ENCODE measurements at regions not wholly inside any gene's neighbourhood (a gene's known extent, or its start where the extent isn't known, plus 50 kb on each side); places are given as distances from the start of the nearest gene placed in this dataset.

DNA sequence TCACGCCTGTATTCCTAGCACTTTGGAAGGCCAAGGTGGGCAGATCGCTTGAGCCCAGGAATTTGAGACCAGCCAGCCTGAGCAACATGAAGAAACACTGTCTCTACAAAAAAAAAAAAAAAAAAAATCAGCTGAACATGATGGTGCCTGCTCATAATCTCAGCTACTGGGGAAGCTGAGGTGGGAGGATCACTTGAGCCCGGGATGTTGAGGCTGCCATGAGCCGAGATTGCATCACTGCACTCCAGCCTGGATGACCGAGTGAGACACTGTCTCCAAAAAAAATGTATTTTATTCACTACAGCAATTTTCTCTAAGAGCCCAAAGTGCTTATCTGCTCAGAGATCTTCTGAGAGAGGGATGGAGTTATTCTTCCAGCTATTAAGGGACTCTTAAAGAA lies 215.8 kb upstream of the PPP3CA start:
- DNase-seq, result no peak

DNA sequence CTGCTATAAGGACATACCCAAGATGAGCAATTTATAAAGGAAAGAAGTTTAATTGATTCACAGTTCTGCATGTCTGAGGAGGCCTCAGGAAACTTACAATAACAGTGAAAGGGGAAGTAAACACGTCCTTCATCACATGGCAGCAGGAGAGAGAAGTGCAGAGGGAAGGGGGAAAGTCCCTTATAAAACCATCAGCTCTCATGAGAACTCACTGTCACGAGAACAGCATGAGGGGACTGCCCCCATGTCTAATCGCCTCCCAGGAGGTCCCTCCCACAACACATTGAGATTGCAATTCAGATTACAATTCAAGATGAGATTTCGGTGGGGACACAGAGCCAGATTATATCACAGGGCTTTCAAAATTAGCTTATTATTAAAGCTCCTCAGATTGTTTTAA lies 209.5 kb upstream of the PPP3CA start:
- no peak for DNase-seq

DNA sequence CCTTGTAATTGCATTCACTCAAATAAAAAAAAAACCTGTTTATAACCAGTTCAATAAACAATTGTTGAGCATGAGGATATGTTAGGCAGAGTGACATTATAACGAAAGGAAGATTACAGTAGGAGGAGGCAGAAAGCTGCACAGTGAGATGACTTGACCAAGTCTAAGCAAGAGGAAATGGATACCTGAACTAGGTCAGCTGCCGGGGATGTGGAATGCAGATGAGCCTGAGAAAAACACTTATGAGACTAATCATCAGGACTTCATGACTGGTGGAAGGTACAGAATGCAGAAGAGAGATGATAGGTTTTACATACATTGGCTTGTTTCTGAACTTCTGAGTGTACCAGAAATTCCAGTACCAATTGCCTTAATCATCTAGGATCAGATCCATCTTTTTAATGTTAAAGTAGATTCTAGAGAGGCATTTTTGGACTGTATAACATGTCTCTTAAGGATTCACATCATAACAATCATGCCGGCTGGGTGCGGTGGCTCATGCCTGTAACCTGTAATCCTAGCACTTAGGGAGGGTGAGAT lies 208.1 kb upstream of the PPP3CA start:
- DNase-seq, result no peak

DNA sequence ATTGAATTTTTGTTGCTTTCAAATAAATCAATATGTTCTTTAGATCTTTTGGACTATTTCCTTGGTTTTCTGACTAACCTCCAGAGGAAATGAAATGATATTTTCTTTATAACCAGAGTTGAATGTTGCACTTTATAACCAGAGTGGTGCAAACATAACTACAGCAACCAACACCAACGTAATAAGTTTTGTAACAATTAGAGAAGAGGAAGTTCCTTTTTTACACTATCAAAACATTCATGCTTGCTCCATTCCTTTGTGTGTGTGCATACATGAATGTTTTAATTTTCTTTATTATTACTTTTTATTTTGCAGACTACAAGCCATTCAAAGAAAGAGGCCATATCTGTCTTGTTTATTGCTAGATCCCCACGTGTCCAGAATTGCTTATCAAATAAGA lies 193.0 kb upstream of the PPP3CA start:
- no peak for DNase-seq

DNA sequence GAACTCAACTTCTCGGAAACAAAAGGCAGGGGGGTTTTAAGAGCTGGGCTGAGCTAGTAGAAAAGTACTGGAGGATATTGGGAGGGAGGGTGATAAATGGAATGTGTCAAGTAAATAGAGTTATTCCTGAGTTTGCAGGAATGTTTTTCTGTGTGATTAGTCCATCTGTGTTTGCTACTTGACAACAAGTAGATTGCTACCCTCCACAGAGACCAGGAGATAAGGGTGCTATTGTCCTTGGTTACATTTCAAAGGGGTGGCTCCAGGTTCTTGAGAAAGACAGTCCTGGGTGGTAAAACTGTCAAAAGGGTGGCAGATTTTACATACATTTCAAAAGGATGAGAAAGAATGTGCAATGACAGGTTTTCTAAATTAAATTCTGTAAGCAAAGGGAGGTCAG lies 181.2 kb upstream of the PPP3CA start:
- DNase-seq, result no peak

DNA sequence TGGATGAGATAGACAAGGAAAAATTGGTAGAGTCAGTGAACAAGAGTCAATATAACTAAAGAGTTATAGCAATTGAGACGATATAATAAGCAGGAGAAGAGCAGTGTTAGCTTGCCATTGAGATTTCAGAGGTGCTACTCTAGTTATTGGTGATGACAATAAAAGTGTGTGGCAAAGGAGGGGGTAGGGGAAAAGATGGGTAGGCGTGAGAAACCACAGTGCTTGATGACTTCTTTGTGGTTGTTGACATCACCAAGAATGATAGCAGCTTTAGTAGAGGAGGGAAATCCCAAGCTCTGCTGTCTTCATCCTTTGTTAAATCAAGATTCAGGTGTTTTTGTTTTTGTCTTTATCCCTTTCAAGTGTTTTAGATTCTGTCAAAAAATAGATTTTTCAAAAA lies 179.9 kb upstream of the PPP3CA start:
- peak; percentile 31 for DNase-seq

DNA sequence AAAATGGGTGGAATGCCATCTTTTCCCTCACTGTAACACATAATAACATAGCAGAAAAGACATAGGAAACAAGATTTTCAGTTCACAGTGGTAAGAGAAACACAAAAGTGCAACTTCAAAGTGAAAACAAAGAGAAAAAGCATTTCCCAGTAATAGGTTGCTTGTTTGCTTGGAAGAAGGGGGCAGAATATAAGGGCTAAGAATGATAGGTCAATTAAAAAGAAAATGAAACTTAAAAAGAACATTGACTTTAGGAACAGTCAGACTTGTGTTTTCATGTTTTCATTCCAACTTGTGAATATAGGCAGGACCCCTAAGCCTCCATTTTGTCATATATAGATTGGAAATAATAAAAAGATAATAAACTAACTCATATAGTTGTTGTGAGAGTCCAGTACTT lies 168.2 kb upstream of the PPP3CA start:
- no peak for DNase-seq

DNA sequence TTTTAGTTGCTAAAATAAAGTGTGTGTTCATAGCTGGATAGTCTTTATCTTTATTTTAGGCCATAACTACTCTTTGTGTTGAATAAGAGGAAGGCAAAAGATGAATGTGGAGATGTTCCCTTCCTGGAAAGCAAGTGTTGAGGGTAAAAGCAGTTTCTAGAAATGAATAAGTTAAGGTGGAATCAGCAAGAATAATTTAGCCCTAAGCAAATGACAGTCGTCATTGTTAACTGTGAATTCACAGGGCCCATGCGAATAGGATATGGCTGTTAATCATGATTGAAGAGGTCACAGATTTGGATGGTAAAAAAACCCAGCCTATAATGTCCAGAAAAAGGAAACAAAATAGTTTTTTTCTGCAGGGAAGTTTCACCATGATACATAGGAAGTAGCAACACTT lies 167.8 kb upstream of the PPP3CA start:
- no peak for DNase-seq

DNA sequence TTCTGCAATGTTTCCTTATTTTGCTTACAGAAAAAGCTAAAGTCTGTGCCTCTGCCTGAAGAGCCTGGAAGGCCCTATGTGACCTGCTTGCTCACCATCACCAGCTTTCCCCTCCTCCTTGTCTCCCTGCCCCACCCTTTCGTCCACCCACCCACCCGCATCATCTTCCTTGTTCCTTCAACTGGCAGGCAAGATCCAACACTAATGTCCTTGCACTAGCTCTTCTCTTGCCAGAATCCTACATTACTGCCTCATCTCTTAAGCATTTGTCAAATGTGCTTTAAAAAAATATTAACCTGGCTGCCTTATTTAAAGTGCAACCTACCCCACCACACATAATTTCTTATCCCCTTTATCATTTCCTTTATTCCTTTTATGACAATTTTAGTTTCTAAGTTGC lies 165.1 kb upstream of the PPP3CA start:
- no peak for DNase-seq

DNA sequence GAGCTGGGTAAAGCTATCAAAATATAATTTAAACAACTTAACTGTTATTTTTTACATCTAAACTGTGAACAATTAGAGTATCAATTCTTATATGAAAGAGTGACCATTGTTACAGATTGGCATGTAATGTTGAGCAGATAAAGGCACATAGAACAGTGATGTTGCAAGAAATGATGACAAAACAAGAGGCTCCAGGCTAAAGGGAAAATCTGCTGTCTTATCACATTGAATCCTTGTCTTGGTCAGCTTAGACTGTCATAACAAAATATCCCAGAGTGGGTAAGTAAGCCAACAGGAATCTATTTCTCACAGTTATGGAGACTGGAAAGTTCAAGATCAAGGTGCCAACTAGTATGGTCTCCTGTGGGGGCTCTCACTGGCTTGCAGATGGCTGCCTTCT lies 154.1 kb upstream of the PPP3CA start:
- no peak for DNase-seq

DNA sequence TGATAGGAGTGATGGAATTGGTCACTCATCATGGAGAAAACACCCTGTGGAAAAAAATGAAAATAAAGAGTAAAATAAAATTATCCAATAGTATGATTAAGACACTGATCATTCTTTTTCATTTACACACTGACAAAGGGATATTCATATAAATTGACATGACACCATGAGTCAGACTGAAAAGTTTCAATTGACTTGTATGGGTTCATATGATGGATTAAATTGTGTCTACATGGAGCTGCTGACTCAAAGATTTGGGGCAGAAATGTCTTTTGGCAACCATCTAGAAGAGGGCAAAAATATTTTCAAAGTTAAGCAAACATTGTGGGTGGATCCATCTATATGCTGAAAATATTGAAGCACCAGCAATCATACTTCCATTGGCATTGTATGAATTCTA lies 153.4 kb upstream of the PPP3CA start:
- no peak for DNase-seq

DNA sequence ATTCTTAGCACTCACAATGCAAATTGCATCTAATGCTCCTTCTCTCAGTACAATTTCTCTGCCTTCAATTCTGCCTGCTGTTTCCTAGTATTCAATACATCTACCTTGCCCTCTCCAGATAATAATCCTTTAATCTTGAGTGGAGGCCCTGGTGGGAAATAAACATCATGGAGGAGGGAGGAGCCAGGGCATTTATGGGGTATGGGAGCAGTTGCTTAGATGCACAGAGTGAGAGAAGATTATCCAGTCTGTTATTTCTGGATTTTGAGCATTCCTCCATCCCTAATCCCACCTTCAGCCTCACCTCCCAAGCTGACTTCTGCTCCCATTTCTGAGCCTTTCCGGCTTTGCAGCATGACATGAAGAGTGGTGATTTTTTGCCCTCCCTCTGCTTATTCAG lies 127.9 kb upstream of the PPP3CA start:
- no peak for DNase-seq

DNA sequence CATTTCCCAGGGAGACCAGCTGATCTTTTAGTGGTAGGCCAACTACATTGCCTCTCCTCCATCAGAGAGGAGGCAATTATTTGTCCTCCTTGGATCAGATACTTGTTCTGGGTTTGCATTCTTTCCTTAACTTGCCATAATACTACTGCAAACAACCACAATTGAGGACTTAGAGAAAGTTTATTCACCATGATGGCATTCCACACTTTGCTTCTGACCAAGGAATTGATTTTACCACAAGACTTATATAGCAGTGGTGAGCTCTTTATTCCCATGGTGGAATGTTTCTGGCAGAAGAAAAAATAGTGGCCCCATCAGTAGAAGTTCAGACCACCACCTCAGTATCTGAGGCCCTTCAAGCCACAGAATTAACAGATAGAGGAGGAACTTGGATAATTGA lies 123.9 kb upstream of the PPP3CA start:
- no peak for DNase-seq

DNA sequence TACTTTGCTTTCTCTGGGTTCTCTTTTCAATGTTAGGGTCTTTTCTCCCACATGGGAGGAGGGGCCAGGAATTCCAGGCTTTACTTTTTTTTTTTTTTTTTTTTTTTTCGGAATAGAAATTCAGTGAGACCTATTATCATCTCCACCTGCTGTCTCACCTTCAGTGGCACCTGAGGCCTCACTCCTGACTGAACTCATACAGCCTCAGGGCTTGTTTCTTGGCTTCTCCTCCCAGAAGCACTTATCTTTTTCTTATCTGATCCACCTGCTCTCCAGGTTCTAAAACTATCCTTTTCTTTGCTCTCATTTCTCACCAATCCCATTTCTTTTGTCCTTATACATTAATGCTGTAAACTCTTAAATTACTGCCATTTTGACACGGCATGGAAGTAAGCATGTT lies 117.3 kb upstream of the PPP3CA start:
- DNase-seq, result no peak

DNA sequence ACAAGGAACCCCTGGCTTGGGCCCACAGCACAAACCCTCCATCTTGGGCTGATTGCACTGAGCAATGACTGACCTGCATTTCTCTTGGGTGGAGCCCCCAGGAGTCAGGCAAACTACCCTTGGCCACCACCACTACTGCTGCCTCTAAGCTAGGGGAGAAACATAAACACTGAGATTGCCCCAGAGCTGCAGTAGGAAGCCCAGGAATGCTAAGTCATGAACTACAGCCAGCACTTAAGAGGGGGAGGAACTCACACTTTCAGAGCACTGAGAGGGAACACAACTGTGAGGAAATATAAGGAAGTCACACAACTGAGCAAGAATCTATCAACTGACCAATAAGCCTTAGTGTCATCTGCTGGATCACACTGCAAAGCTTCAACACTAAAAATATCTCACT lies 111.6 kb upstream of the PPP3CA start:
- no peak for DNase-seq

DNA sequence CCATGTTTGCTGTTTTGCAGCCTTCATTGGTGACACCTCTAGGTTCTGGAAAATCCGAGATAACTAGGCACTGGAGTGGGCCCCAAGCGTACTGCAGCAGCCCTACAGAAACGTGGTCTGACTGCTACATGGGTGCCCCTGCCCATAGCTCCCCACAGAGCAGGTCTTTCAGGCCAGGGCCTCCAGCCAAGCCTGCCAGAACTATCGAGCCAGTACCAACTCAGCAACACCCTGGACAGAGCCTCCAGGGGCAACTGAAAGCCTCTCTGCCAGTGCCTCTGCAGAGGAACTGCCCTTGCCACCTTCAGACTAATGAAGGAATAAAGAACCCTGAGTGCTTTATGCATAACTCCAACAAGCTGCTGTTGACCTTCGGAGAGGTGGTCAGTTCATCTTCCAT lies 111.1 kb upstream of the PPP3CA start:
- DNase-seq, result no peak

DNA sequence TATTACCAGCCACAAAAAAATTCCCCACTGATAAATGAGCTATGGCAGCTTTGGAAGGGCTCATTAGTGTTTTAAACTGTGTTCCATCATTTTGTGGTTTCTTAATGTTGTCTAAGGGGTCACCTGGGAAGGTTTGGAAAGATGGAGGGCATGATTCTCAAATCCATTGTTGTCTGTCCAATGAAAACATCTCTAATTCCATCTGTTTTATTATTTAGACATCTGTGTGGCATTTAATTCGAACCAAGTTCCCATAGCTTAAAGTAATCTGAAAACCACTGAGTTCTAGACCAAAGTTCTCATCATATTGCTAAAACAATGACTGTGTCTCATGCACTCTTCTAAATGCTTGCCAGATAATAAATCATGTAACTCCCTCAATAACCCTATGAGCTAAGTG lies 103.8 kb upstream of the PPP3CA start:
- DNase-seq, result no peak

DNA sequence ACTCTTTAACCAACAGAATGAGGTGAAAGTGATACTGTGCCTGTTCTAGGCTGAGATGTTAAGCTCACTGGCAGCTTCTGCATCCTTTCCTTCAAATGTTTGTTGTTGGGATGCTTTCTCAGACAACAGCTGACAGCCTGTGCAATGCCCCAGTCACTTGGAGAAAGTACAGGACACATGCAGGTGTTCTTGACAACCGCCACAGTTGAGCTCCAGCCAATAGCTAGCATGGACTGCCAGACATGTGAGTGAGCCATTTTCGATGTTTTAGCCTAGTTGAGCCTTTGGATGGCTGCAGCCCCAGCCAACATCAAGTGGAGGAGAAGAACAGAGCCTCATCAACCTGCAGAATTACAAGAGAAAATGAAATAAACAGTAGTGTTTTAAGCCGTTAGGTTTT lies 94.1 kb upstream of the PPP3CA start:
- DNase-seq, result no peak

DNA sequence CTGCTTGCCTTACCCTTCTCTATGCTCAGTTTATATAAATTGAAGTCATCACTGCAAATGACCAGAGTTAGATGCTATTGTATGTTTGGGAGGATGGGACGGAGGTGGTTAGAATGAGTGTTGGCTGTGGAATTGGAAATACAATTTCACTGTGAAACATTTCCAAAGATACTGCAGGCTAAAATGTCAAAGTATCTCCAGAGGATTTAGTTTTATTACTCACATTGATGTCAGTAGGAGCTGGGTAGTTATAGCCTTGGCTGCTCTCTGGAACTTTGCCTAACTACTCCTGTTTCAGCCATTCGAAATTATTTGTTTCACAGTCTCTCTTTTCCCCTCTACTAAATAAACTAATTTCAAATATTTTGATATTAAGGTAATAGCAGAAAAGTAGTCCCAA lies 92.6 kb upstream of the PPP3CA start:
- DNase-seq, result no peak

DNA sequence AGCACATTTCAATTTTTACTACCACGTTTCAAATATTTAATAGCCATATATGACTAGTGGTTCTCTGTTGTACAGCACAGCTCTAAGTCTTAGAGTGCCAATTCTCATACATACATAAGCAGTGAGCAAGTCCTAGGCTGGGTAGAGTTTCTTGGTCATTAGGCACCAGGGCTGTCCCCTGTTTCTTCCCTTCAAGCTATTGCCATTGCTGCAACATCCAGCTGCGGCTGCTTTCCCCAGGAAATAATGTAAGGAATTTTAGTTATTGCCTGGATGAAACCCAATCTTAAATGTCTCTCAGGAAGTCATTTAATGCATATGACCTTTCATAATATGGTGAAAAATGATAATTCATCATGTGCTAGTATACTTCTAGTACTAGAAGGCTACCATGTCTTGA lies 74.1 kb upstream of the PPP3CA start:
- DNase-seq, result no peak

DNA sequence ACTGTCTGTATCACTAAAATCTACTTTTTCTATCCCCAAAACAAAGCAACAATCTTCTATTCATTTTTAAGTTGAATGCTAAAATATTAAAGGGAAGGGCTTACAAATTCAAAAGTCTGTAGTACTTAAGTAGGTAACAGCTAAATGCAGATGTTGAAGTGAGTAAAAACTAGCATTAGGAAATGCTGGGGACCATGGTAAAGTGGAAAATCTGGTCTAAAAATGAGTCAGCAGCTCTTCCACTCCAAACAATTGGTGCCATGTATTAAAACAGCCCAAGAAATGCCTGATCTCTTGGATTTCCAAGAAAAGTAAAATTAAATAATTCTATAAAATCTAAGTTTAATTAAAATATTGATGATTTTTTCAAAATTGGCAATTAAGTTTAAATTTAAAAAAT lies 73.3 kb upstream of the PPP3CA start:
- no peak for DNase-seq

DNA sequence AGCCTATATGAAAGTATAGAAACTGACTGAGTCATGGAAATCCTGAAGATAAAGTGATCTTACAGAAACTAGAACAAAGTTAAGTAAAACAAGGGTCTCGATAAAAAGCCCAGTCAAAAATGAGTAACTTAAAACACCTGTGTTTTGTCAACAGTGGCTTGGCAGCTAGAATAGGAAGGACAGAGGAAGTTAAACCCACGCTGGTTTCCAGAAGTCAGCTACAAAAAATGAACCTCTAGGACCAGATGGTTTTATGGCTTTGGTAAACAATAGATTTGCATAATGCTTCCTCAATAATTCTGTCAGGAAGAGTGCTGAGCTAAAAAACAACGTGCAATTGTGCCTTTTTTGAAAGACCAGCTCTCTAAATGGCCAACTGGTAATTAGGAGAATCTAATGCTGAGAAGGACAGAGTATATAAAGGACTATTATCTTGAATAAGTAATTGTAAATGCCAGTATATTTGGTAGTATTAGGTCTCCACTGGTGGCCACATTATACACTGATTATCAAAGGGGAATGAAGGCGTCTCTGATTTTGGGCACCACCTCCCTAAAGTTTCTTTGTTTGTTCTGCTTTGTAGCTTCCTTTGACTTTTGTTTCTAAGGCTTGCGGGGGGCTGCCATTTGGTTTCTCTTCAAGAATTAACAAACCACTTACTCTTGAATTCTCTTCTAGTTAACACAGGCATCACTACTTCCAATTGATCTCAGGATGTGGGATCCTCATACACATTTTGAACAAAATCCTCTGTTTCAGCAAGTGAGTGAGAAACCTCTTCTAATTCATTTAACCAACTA lies 72.2 kb upstream of the PPP3CA start:
- no peak for DNase-seq

DNA sequence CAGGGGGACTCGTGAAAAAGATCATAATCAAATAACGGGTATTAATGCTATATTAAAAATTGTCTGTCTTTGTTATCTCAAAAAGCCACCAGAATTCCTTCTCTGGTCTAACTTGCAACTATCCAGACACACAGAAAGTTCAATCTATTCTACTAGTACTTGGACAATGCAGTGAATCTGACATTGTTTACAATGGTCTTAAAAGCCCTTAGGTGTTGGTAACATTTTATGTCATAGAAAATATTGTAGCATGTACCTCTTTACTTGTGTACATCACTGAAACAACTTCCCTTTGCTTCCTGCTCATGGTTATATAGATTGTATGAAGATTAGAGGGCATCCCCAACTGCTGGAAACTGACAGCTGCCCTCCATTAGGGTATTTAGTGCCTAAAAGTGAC lies 71.1 kb upstream of the PPP3CA start:
- no peak for DNase-seq

DNA sequence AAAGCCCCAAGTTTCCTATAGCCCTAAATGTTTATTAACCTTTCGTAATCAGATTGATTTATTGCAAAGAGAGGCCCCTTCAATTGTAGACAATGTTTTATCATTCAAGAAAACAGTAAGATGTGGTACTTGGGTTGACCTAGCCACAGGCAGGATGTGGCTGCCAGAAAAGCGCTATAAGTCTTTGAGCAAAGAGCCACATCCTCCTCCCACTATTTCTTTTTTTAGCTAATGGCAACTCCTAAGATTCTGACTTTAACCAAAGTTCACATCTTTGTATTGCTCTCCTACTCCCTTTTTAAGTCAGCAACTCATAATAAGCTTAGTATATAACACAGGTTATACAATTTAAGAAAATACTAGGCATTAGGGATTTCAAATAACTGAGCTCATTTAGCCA lies 70.7 kb upstream of the PPP3CA start:
- DNase-seq, result peak; percentile 52

DNA sequence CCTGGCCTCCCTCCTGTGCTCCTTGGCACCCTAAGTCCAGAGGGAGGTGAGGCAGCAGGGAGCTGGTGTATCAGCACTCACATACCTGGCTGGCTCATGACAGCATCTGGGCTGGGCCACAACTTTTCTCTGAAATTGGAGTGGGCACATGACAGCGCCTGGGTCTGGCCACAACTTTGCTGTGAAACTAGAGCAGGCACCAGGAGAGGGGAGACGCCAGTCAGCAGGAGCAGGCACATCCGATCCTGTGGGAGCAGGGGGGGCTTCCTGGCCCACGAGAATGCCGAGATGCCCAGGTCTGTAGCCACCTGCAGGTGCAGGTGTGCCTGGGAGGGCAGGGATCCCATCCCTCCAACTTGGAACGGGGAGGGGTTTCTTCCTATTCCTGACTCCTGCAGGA lies 69.7 kb upstream of the PPP3CA start:
- DNase-seq, result no peak

Data from CD4-positive, alpha-beta T cell treated with Interleukin-17A for 4 hours (primary cell).